HEK293 (cell line): ENCODE measurements at regions not wholly inside any gene's neighbourhood (a gene's known extent, or its start where the extent isn't known, plus 50 kb on each side); places are given as distances from the start of the nearest gene placed in this dataset.

Source experiments
- CTCF ChIA-PET: fragments of 350-600 bp; formaldehyde crosslinking; extraction: SDS; loops from one replicate; lab custom pipeline; 2021; ENCODE audit warnings: antibody characterized with exemption; lab: Yijun Ruan, JAX
- POLR2A ChIA-PET: fragments of 300-600 bp; formaldehyde crosslinking; extraction: SDS; loops from one replicate; lab custom pipeline; 2020; ENCODE audit warnings: antibody characterized with exemption, inconsistent platforms; lab: Yijun Ruan, JAX
- H3K27ac ChIP-seq: fragments of 200-500 bp; sonication (Bioruptor generic); 2 replicates; pipeline ENCODE4 v1.5.1; 2014; ENCODE audit warnings: low read depth, low read length, control low read depth, inconsistent platforms; ENCODE audit errors: extremely low read depth
- H3K36me3 ChIP-seq, 2 experiments: fragments of 200-500 bp in 1 of 2; sonication (Bioruptor generic) in 1 of 2; 1 replicate in 1 of 2; 2 replicates in 1 of 2; pipeline ENCODE4 v1.5.1; 2014 to 2017; ENCODE audit warnings: inconsistent platforms in 2 of 2, low read length in 2 of 2; ENCODE audit not compliant: control insufficient read depth in 2 of 2, insufficient read depth in 1 of 2
- H3K4me1 ChIP-seq: fragments of 200-500 bp; sonication (Bioruptor generic); 2 replicates; pipeline ENCODE4 v1.5.1; 2014; ENCODE audit warnings: mild to moderate bottlenecking, low read length, inconsistent platforms; ENCODE audit not compliant: control insufficient read depth, insufficient read depth
- H3K4me3 ChIP-seq: 2 replicates; pipeline ENCODE4 v1.5.1; 2011; ENCODE audit warnings: low read depth, mild to moderate bottlenecking, control low read depth, low read length, moderate library complexity
- H3K9me3 ChIP-seq: fragments of 200-500 bp; sonication (Bioruptor generic); 2 replicates; pipeline ENCODE4 v1.5.1; 2014; ENCODE audit warnings: low read depth, low read length, inconsistent platforms; ENCODE audit not compliant: control insufficient read depth, insufficient read depth
- MEIS1 ChIP-seq: sonication (generic); formaldehyde crosslinking; IDR thresholded peaks from 2 replicates; pipeline ENCODE4 v1.8.1; 2022; ENCODE audit warnings: missing genetic modification reagents, mild to moderate bottlenecking, borderline replicate concordance
- SALL2 ChIP-seq: fragments of 450-650 bp; formaldehyde crosslinking; IDR thresholded peaks from 2 replicates; pipeline ENCODE4 v1.5.0; 2017; ENCODE audit warnings: missing biosample characterization, mild to moderate bottlenecking, missing genetic modification characterization, borderline replicate concordance
- SETDB1 ChIP-seq: IDR thresholded peaks from one replicate; pipeline ENCODE4 v1.6.1; 2017; ENCODE audit warnings: mild to moderate bottlenecking, low read length, moderate library complexity, mixed read lengths; ENCODE audit not compliant: insufficient read length
- SP7 ChIP-seq: fragments of 450-650 bp; formaldehyde crosslinking; IDR thresholded peaks from 2 replicates; pipeline ENCODE4 v1.5.1; 2016; ENCODE audit warnings: missing biosample characterization, missing genetic modification characterization
- ZBTB17 ChIP-seq: fragments of 450-650 bp; formaldehyde crosslinking; IDR thresholded peaks from 2 replicates; pipeline ENCODE4 v1.5.1; 2016; ENCODE audit warnings: missing biosample characterization, missing genetic modification characterization
- ZBTB20 ChIP-seq: fragments of 450-650 bp; formaldehyde crosslinking; IDR thresholded peaks from 2 replicates; pipeline ENCODE4 v1.5.1; 2016; ENCODE audit warnings: missing biosample characterization, missing genetic modification characterization
- ZBTB7A ChIP-seq: fragments of 450-650 bp; formaldehyde crosslinking; IDR thresholded peaks from 2 replicates; pipeline ENCODE4 v1.5.1; 2016; ENCODE audit warnings: low read depth, missing biosample characterization, missing genetic modification characterization
- ZBTB8A ChIP-seq: fragments of 450-650 bp; formaldehyde crosslinking; IDR thresholded peaks from 2 replicates; pipeline ENCODE4 v1.5.1; 2016; ENCODE audit warnings: missing biosample characterization, missing genetic modification characterization
- ZNF114 ChIP-seq: fragments of 450-650 bp; formaldehyde crosslinking; IDR thresholded peaks from 2 replicates; pipeline ENCODE4 v1.5.0; 2017; ENCODE audit warnings: missing biosample characterization, missing genetic modification characterization
- ZNF132 ChIP-seq: fragments of 450-650 bp; formaldehyde crosslinking; IDR thresholded peaks from 2 replicates; pipeline ENCODE4 v1.5.1; 2017; ENCODE audit warnings: missing biosample characterization, missing genetic modification characterization, borderline replicate concordance
- ZNF146 ChIP-seq: fragments of 450-650 bp; formaldehyde crosslinking; IDR thresholded peaks from 2 replicates; pipeline ENCODE4 v1.5.1; 2016; ENCODE audit warnings: missing biosample characterization, missing genetic modification characterization
- ZNF148 ChIP-seq: fragments of 450-650 bp; formaldehyde crosslinking; IDR thresholded peaks from 2 replicates; pipeline ENCODE4 v1.5.0; 2017; ENCODE audit warnings: missing biosample characterization, missing genetic modification characterization, borderline replicate concordance
- ZNF157 ChIP-seq: fragments of 450-650 bp; formaldehyde crosslinking; IDR thresholded peaks from 2 replicates; pipeline ENCODE4 v1.5.1; 2016; ENCODE audit warnings: missing biosample characterization, missing genetic modification characterization
- ZNF169 ChIP-seq: fragments of 450-650 bp; formaldehyde crosslinking; IDR thresholded peaks from 2 replicates; pipeline ENCODE4 v1.5.1; 2016; ENCODE audit warnings: missing biosample characterization, missing genetic modification characterization
- ZNF2 ChIP-seq: fragments of 450-650 bp; formaldehyde crosslinking; IDR thresholded peaks from 2 replicates; pipeline ENCODE4 v1.5.1; 2016; ENCODE audit warnings: missing biosample characterization, missing genetic modification characterization
- ZNF202 ChIP-seq: fragments of 450-650 bp; formaldehyde crosslinking; IDR thresholded peaks from 2 replicates; pipeline ENCODE4 v1.5.1; 2016; ENCODE audit warnings: missing biosample characterization, missing genetic modification characterization, borderline replicate concordance
- ZNF214 ChIP-seq: fragments of 450-650 bp; formaldehyde crosslinking; IDR thresholded peaks from 2 replicates; pipeline ENCODE4 v1.5.1; 2017; ENCODE audit warnings: missing biosample characterization, mild to moderate bottlenecking, missing genetic modification characterization, borderline replicate concordance
- ZNF423 ChIP-seq: fragments of 450-650 bp; formaldehyde crosslinking; IDR thresholded peaks from 2 replicates; pipeline ENCODE4 v1.5.1; 2016; ENCODE audit warnings: missing biosample characterization, missing genetic modification characterization
- ZNF433 ChIP-seq: fragments of 450-650 bp; formaldehyde crosslinking; IDR thresholded peaks from 2 replicates; pipeline ENCODE4 v1.5.1; 2016; ENCODE audit warnings: missing biosample characterization, missing genetic modification characterization, low read depth
- ZNF544 ChIP-seq: fragments of 450-650 bp; formaldehyde crosslinking; IDR thresholded peaks from 2 replicates; pipeline ENCODE4 v1.5.0; 2017; ENCODE audit warnings: missing biosample characterization, missing genetic modification characterization
- ZSCAN5A ChIP-seq: fragments of 450-650 bp; formaldehyde crosslinking; IDR thresholded peaks from 2 replicates; pipeline ENCODE4 v1.5.1; 2016; ENCODE audit warnings: missing biosample characterization, missing genetic modification characterization
- TF ChIP-seq, protein P1 (sequence below): fragments of 450-650 bp; formaldehyde crosslinking; IDR thresholded peaks from 2 replicates; pipeline ENCODE4 v1.5.1; 2017; ENCODE audit warnings: missing biosample characterization, missing genetic modification characterization
- TF ChIP-seq, protein P2 (sequence below): fragments of 450-650 bp; formaldehyde crosslinking; IDR thresholded peaks from 2 replicates; pipeline ENCODE4; 2016; ENCODE audit warnings: missing biosample characterization, missing genetic modification characterization
- TF ChIP-seq, protein P3 (sequence below): fragments of 450-650 bp; formaldehyde crosslinking; IDR thresholded peaks from 2 replicates; pipeline ENCODE4 v1.5.1; 2016; ENCODE audit warnings: missing biosample characterization, missing genetic modification characterization
- TF ChIP-seq, protein P4 (sequence below): fragments of 450-650 bp; formaldehyde crosslinking; conservative IDR thresholded peaks from 2 replicates; pipeline ENCODE4 v1.5.1; 2016; ENCODE audit warnings: low read depth, missing biosample characterization, missing genetic modification characterization

DNA sequence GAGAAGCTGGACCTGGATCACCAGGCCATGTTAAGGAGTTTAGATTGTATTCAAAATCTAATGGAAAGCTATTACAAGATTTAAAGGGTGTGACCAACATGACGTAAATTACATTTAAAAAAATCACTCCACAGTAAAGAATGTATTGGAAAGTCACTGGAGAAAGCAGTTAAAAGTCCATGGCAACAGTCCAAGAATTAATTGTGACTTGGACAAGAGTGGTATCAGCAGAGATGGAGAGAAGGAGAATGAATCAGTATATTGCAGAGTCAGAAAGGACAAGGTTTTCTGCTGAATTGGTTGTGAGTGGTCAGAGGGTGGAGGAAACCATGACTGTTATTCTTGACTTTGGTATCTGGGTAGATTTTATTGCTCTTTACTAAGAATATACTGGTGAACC lies 535.1 kb upstream of the SLITRK1 start:
- Histone ChIP-seq H3K4me3 (no peak overlapping the region), H3K36me3 (no peaks in the 10 kb centered on the region), H3K4me1 (no peaks in the 10 kb centered on the region), H3K9me3 (no peaks in the 10 kb centered on the region), H3K27ac (no peak overlapping the region)
- POLR2A ChIA-PET: no interaction called here
- CTCF ChIA-PET: no interaction called here
- TF ChIP-seq ZNF114 (no peak), ZBTB20 (tag by site-specific recombination) (no peak), ZNF423 (tag by site-specific recombination) (no peak), ZBTB8A (no peak), ZNF544 (no peak), ZSCAN5A (tag by site-specific recombination) (no peak), ZNF146 (tag by site-specific recombination) (no peak), ZNF169 (tag by site-specific recombination) (no peak), ZNF202 (tag by site-specific recombination) (no peak), MEIS1 (CRISPR knock-in tag) (no peak), SALL2 (tag by site-specific recombination) (no peak), ZNF157 (tag by site-specific recombination) (no peak), SETDB1 (no peak), SP7 (no peak), ZNF433 (no peak)
- TF ChIP-seq, protein P1, sequence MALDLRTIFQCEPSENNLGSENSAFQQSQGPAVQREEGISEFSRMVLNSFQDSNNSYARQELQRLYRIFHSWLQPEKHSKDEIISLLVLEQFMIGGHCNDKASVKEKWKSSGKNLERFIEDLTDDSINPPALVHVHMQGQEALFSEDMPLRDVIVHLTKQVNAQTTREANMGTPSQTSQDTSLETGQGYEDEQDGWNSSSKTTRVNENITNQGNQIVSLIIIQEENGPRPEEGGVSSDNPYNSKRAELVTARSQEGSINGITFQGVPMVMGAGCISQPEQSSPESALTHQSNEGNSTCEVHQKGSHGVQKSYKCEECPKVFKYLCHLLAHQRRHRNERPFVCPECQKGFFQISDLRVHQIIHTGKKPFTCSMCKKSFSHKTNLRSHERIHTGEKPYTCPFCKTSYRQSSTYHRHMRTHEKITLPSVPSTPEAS (tag by site-specific recombination): no peak
- TF ChIP-seq, protein P2, sequence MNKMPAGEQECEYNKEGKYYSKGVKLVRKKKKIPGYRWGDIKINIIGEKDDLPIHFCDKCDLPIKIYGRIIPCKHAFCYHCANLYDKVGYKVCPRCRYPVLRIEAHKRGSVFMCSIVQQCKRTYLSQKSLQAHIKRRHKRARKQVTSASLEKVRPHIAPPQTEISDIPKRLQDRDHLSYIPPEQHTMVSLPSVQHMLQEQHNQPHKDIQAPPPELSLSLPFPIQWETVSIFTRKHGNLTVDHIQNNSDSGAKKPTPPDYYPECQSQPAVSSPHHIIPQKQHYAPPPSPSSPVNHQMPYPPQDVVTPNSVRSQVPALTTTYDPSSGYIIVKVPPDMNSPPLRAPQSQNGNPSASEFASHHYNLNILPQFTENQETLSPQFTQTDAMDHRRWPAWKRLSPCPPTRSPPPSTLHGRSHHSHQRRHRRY (tag by site-specific recombination): no peak

GRCh38 chr13:84413016-84413415 lies 530.7 kb upstream of the SLITRK1 start:
- CTCF ChIA-PET: no interaction called here
- Histone ChIP-seq H3K27ac (no peak overlapping the region), H3K4me1 (no peaks in the 10 kb centered on the region), H3K36me3 (no peaks in the 10 kb centered on the region), H3K4me3 (no peak overlapping the region), H3K9me3 (no peaks in the 10 kb centered on the region)
- POLR2A ChIA-PET: no interaction called here
- TF ChIP-seq ZNF132 (tag by site-specific recombination) (no peak), ZNF148 (tag by site-specific recombination) (no peak), ZBTB17 (tag by site-specific recombination) (no peak), ZBTB7A (tag by site-specific recombination) (no peak), ZNF214 (tag by site-specific recombination) (no peak), ZNF2 (tag by site-specific recombination) (no peak)
- TF ChIP-seq, protein P3, sequence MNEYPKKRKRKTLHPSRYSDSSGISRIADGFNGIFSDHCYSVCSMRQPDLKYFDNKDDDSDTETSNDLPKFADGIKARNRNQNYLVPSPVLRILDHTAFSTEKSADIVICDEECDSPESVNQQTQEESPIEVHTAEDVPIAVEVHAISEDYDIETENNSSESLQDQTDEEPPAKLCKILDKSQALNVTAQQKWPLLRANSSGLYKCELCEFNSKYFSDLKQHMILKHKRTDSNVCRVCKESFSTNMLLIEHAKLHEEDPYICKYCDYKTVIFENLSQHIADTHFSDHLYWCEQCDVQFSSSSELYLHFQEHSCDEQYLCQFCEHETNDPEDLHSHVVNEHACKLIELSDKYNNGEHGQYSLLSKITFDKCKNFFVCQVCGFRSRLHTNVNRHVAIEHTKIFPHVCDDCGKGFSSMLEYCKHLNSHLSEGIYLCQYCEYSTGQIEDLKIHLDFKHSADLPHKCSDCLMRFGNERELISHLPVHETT (tag by site-specific recombination): no peak
- TF ChIP-seq, protein P4, sequence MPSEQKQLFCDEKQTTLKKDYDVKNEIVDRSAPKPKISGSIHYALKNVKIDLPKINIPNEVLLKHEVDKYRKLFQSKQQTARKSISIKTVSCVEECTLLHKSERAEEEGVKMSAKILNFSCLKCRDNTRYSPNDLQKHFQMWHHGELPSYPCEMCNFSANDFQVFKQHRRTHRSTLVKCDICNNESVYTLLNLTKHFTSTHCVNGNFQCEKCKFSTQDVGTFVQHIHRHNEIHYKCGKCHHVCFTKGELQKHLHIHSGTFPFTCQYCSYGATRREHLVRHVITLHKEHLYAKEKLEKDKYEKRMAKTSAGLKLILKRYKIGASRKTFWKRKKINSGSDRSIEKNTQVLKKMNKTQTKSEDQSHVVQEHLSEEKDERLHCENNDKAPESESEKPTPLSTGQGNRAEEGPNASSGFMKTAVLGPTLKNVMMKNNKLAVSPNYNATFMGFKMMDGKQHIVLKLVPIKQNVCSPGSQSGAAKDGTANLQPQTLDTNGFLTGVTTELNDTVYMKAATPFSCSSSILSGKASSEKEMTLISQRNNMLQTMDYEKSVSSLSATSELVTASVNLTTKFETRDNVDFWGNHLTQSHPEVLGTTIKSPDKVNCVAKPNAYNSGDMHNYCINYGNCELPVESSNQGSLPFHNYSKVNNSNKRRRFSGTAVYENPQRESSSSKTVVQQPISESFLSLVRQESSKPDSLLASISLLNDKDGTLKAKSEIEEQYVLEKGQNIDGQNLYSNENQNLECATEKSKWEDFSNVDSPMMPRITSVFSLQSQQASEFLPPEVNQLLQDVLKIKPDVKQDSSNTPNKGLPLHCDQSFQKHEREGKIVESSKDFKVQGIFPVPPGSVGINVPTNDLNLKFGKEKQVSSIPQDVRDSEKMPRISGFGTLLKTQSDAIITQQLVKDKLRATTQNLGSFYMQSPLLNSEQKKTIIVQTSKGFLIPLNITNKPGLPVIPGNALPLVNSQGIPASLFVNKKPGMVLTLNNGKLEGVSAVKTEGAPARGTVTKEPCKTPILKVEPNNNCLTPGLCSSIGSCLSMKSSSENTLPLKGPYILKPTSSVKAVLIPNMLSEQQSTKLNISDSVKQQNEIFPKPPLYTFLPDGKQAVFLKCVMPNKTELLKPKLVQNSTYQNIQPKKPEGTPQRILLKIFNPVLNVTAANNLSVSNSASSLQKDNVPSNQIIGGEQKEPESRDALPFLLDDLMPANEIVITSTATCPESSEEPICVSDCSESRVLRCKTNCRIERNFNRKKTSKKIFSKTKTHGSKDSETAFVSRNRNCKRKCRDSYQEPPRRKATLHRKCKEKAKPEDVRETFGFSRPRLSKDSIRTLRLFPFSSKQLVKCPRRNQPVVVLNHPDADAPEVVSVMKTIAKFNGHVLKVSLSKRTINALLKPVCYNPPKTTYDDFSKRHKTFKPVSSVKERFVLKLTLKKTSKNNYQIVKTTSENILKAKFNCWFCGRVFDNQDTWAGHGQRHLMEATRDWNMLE (tag by site-specific recombination): no peak
